ENCODE measurements at regions not wholly inside any gene's neighbourhood (a gene's known extent, or its start where the extent isn't known, plus 50 kb on each side); places are given as distances from the start of the nearest gene placed in this dataset.

- Histone ChIP-seq H3K4me2 (ENCODE audit: insufficient read depth in 1 of 2, low read depth in 2 of 2, low read length in 2 of 2) (no peak overlapping the region), H3K4ac (replicated peaks; ENCODE audit: insufficient read length, low read depth, low read length) (no peak overlapping the region), H3K9ac (replicated peaks in 1 of 4; ENCODE audit: extremely low read depth in 1 of 4, low read depth in 3 of 4, low read length in 3 of 4) (no peak overlapping the region), H4K8ac (ENCODE audit: extremely low read depth, insufficient read depth, low read length) (no peak overlapping the region), H3K18ac (ENCODE audit: extremely low read depth, low read length) (no peak overlapping the region), H3K56ac (replicated peaks; ENCODE audit: insufficient read length, low read depth, low read length) (no peak overlapping the region), H2BK120ac (replicated peaks; ENCODE audit: low read depth, low read length) (no peak overlapping the region), H3K14ac (ENCODE audit: insufficient read length) (no peak overlapping the region), H2AK5ac (ENCODE audit: low read depth, low read length) (no peak overlapping the region), H3K23ac (ENCODE audit: insufficient read length) (no peak overlapping the region), H3K9me3 (ENCODE audit: insufficient read depth in 2 of 2, low read depth in 1 of 2, low read length in 1 of 2) (no peaks in the 10 kb centered on the region), H2BK20ac (ENCODE audit: low read length) (no peak overlapping the region), H3K4me1 (replicated peaks in 1 of 4; ENCODE audit: control insufficient read depth in 3 of 4, insufficient read depth in 4 of 4, low read length in 3 of 4) (no peaks in the 10 kb centered on the region), H3K36me3 (ENCODE audit: control insufficient read depth in 2 of 4, insufficient read depth in 4 of 4, low read length in 3 of 4) (no peaks in the 10 kb centered on the region), H2BK12ac (ENCODE audit: low read depth, low read length) (no peak overlapping the region), H4K20me1 (replicated peaks in 1 of 2; ENCODE audit: control insufficient read depth in 1 of 2, insufficient read depth in 2 of 2, low read length in 2 of 2) (no peaks in the 10 kb centered on the region), H2AFZ (ENCODE audit: low read length) (no peak overlapping the region), H2BK15ac (ENCODE audit: low read length) (no peak overlapping the region), H3K4me3 (ENCODE audit: extremely low read depth in 1 of 4, insufficient read depth in 2 of 4, low read depth in 3 of 4, low read length in 4 of 4) (no peak overlapping the region), H3K23me2 (ENCODE audit: low read depth, low read length) (no peaks in the 10 kb centered on the region), H4K91ac (replicated peaks; ENCODE audit: insufficient read length, low read length) (no peak overlapping the region), H3K27ac (ENCODE audit: low read depth, low read length) (no peak overlapping the region), H3K79me2 (ENCODE audit: control insufficient read depth in 1 of 2, insufficient read depth in 2 of 2, low read length in 2 of 2) (no peaks in the 10 kb centered on the region), H3K79me1 (ENCODE audit: low read depth, low read length) (no peaks in the 10 kb centered on the region), H4K5ac (ENCODE audit: insufficient read length, low read depth, low read length) (no peak overlapping the region), H2BK5ac (ENCODE audit: low read depth, low read length) (no peak overlapping the region), H3K27me3 (replicated peaks in 1 of 4; ENCODE audit: control insufficient read depth in 3 of 4, extremely low read depth in 1 of 4, insufficient read depth in 3 of 4, low read length in 3 of 4) (no peaks in the 10 kb centered on the region)
- WGBS, 2 experiments (ENCODE audit: extremely low coverage in 1 of 2, insufficient coverage in 1 of 2, insufficient read length in 1 of 2, insufficient replicate concordance in 2 of 2, low coverage in 1 of 2, low lambda C conversion rate in 2 of 2, missing lambda C conversion rate in 1 of 2), result 90% methylated on average over 3 of the region's 3 CpGs; no CpG with 5 or more reads in 1 of the 2 experiments
- TF ChIP-seq POLR2A (IDR thresholded peaks at IDR 0.05; ENCODE audit: control extremely low read depth in 1 of 2, low read depth in 2 of 2, low read length in 2 of 2), result no peak
- TF ChIP-seq TEAD4 (IDR thresholded peaks at IDR 0.05; ENCODE audit: low read depth, low read length), result no peak
- no peak for TF ChIP-seq FOSL1 (IDR thresholded peaks at IDR 0.05; ENCODE audit: insufficient read depth, low read depth, low read length)
- TF ChIP-seq CREB1 (IDR thresholded peaks at IDR 0.05), result no peak
- no peak for TF ChIP-seq ZNF274 (IDR thresholded peaks at IDR 0.05; ENCODE audit: borderline replicate concordance, extremely low read depth, low read length)
- CTCF ChIA-PET (ENCODE audit: partially characterized antibody), result interaction anchor here (1.9 to 3.1 kb wide), 3 partner anchors 10 to 16 kb away, joined by 7 to 8 read pairs (median 7); no protein-coding TSS in a partner anchor
- no peak for FAIRE-seq
- POLR2A ChIA-PET (ENCODE audit: partially characterized antibody), result interaction anchor here (0.6 kb wide), 1 partner anchor 924 kb away, joined by 4 read pairs; no protein-coding TSS in a partner anchor
- DNase-seq (ENCODE audit: low read depth in 1 of 2, low spot score in 2 of 2), result no peak
Measured at GRCh38 chr3:117705011-117705410, 995.4 kb downstream of the TUSC7 start.
